Endothelial cell (in vitro differentiated cells): ENCODE measurements at regions not wholly inside any gene's neighbourhood (a gene's known extent, or its start where the extent isn't known, plus 50 kb on each side); places are given as distances from the start of the nearest gene placed in this dataset.

ENCODE experiments used
- DNase-seq: peaks from one replicate; pipeline ENCODE4 v3.0.0; 2021; ENCODE audit warnings: low spot score
- H3K27ac Mint-ChIP-seq: one replicate; pipeline ENCODE4 v1.8.0; 2021; ENCODE audit warnings: mixed read lengths, inconsistent platforms; ENCODE audit not compliant: unreplicated experiment
- H3K27me3 Mint-ChIP-seq: one replicate; pipeline ENCODE4 v1.8.0; 2021; ENCODE audit warnings: mild to moderate bottlenecking, moderate library complexity, mixed read lengths, inconsistent platforms; ENCODE audit not compliant: unreplicated experiment
- H3K36me3 Mint-ChIP-seq: one replicate; pipeline ENCODE4 v1.8.0; 2021; ENCODE audit warnings: mild to moderate bottlenecking, low read depth, mixed read lengths, inconsistent platforms; ENCODE audit not compliant: unreplicated experiment
- H3K4me1 Mint-ChIP-seq: one replicate; pipeline ENCODE4 v1.8.0; 2021; ENCODE audit warnings: mild to moderate bottlenecking, mixed read lengths, inconsistent platforms; ENCODE audit not compliant: unreplicated experiment
- H3K4me3 Mint-ChIP-seq: one replicate; pipeline ENCODE4 v1.8.0; 2021; ENCODE audit warnings: mild to moderate bottlenecking, mixed read lengths, inconsistent platforms; ENCODE audit not compliant: unreplicated experiment
- H3K9me3 Mint-ChIP-seq: one replicate; pipeline ENCODE4 v1.8.0; 2021; ENCODE audit warnings: mixed read lengths, inconsistent platforms; ENCODE audit not compliant: unreplicated experiment
- TF ChIP-seq, protein P1 (sequence below): fragments of 200-600 bp; sonication (generic); IDR thresholded peaks from one replicate; pipeline ENCODE4 v1.5.0; 2021; ENCODE audit warnings: antibody characterized with exemption; ENCODE audit not compliant: unreplicated experiment

DNA sequence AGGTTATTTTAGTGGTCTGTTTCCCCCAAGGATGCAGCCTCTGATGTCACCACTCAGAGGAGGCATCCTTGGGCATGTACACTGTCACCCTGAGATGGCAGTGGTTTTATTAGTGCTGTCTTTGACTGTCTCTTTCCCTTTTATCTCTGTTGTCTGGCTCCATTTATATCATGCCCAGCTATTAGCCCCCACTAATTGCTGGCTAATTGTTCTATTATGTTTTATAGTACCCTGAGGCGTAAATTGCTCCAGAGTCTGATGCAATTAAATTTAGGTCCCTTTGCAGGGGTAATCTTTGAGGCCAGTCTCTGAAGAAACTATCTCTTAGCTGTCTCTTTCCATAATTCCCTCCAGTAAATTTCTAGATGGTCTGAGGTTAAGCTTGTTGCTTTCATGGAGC, 301.0 kb upstream of the KLHL29 start:
- no peaks in the 10 kb centered on the region for H3K4me1 Mint-ChIP-seq
- H3K36me3 Mint-ChIP-seq: no peaks in the 10 kb centered on the region
- DNase-seq: no peak
- peaks cover 2% of the 10 kb centered on the region for H3K9me3 Mint-ChIP-seq
- TF ChIP-seq, protein P1, sequence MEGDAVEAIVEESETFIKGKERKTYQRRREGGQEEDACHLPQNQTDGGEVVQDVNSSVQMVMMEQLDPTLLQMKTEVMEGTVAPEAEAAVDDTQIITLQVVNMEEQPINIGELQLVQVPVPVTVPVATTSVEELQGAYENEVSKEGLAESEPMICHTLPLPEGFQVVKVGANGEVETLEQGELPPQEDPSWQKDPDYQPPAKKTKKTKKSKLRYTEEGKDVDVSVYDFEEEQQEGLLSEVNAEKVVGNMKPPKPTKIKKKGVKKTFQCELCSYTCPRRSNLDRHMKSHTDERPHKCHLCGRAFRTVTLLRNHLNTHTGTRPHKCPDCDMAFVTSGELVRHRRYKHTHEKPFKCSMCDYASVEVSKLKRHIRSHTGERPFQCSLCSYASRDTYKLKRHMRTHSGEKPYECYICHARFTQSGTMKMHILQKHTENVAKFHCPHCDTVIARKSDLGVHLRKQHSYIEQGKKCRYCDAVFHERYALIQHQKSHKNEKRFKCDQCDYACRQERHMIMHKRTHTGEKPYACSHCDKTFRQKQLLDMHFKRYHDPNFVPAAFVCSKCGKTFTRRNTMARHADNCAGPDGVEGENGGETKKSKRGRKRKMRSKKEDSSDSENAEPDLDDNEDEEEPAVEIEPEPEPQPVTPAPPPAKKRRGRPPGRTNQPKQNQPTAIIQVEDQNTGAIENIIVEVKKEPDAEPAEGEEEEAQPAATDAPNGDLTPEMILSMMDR: no peak
- H3K4me3 Mint-ChIP-seq: no peak overlapping the region
- H3K27ac Mint-ChIP-seq: no peak overlapping the region
- peaks cover 1% of the 10 kb centered on the region for H3K27me3 Mint-ChIP-seq

DNA sequence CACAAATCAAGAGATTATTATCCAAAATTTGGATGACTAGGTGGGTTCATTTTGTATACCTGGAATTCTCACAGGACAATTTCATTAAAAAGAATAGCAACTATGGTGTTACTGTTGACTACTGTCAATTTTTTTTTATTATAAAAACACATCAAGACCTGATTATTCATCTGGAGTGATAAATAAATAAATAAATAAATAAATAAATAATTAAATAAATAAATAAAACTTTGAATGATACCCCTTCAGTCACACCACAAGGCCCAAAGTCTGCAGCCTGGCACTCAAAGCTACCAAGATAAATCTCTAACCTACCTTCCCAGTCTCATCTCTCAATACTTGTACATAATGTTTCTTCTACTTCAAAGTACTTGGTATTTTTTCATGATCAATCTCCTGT, 294.0 kb upstream of the KLHL29 start:
- peaks cover 5% of the 10 kb centered on the region for H3K36me3 Mint-ChIP-seq
- H3K27me3 Mint-ChIP-seq: peaks cover 1% of the 10 kb centered on the region
- H3K27ac Mint-ChIP-seq: no peak overlapping the region
- TF ChIP-seq, protein P1: no peak
- no peaks in the 10 kb centered on the region for H3K4me1 Mint-ChIP-seq
- DNase-seq: no peak
- H3K9me3 Mint-ChIP-seq: peaks cover 7% of the 10 kb centered on the region
- H3K4me3 Mint-ChIP-seq: no peak overlapping the region

DNA sequence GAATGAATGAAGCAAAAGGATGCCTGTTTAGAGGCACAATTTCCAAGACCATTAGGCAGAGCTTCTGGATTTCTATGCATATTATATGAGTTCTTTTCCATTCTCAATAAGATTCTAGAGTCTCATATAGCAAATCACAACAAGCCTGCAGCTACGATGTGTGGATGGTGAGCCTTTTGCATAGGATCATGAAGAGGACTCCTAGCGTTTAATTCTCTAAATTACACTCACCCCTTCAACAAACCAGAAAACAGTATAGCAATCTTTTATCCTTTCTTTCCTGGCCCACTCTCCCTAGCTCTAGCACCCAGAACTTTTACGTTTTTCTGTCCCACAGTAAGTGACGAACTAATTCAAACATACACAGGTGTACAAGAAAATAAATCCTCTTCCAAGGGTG, 293.1 kb upstream of the KLHL29 start:
- H3K27ac Mint-ChIP-seq: no peak overlapping the region
- no peak overlapping the region for H3K4me3 Mint-ChIP-seq
- H3K4me1 Mint-ChIP-seq: no peaks in the 10 kb centered on the region
- H3K9me3 Mint-ChIP-seq: peaks cover 7% of the 10 kb centered on the region
- no peak for DNase-seq
- H3K27me3 Mint-ChIP-seq: peaks cover 1% of the 10 kb centered on the region
- TF ChIP-seq, protein P1: no peak
- peaks cover 5% of the 10 kb centered on the region for H3K36me3 Mint-ChIP-seq

DNA sequence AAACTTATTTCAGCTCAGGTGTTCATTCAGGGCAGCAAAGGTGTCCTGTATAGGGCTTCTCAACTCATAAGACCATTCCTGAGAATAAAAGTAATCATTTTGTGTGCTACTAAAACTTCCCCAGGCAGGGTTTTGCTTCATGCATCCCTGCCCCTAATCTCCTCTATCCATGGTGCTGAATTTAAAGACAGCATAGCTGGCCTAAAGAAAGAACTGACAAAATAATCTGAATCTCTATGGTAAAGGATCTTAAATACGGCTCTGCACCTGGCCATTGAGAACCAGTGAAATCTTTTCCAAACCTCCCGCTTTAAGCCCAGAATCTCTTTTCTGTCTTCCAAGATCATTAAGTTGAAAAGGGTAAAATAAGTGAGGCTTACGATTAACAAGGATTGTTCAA, 292.1 kb upstream of the KLHL29 start:
- no peak overlapping the region for H3K27ac Mint-ChIP-seq
- H3K9me3 Mint-ChIP-seq: peaks cover 7% of the 10 kb centered on the region
- DNase-seq: no peak
- H3K36me3 Mint-ChIP-seq: peaks cover 5% of the 10 kb centered on the region
- H3K4me3 Mint-ChIP-seq: no peak overlapping the region
- TF ChIP-seq, protein P1: no peak
- H3K27me3 Mint-ChIP-seq: peaks cover under 1% of the 10 kb centered on the region
- no peaks in the 10 kb centered on the region for H3K4me1 Mint-ChIP-seq

DNA sequence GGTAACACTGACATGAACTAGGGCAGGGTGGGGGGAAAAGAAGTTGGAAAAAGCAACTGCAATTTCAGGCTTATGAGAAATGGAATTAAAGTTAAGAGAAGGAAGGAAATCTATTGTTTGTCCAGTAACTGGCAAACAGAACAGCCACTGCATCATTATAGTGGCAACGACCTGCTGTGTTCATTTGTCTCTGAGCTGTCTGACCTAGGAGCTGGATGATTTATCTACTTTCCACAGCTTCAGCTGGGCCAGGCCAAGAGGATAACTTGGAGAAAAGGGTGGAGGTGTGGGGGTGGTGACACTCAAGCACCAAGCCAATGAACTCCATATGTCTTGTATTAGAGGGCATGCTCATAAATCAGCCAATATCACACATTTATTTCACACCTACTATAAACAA, 291.5 kb upstream of the KLHL29 start:
- no peaks in the 10 kb centered on the region for H3K4me1 Mint-ChIP-seq
- H3K9me3 Mint-ChIP-seq: peaks cover 7% of the 10 kb centered on the region
- H3K36me3 Mint-ChIP-seq: peaks cover 5% of the 10 kb centered on the region
- no peaks in the 10 kb centered on the region for H3K27me3 Mint-ChIP-seq
- no peak overlapping the region for H3K27ac Mint-ChIP-seq
- no peak overlapping the region for H3K4me3 Mint-ChIP-seq
- TF ChIP-seq, protein P1: no peak
- no peak for DNase-seq
